ENCODE measurements at regions not wholly inside any gene's neighbourhood (a gene's known extent, or its start where the extent isn't known, plus 50 kb on each side); places are given as distances from the start of the nearest gene placed in this dataset.

GRCh38 chr6:16811277-16811979 is 50.2 kb upstream of the ATXN1 start:
- no peaks in the 10 kb centered on the region for H3K9me2 ChIP-seq (ENCODE audit: insufficient read depth, low read length)
- no peaks in the 10 kb centered on the region for H3K27me3 ChIP-seq (ENCODE audit: insufficient read depth, low read depth, low read length)
- peaks cover 16% of the 10 kb centered on the region for H3K9me3 ChIP-seq (ENCODE audit: low read length)
- H3K4me3 ChIP-seq (ENCODE audit: low read length), result no peak overlapping the region
- no peaks in the 10 kb centered on the region for H3K79me2 ChIP-seq (replicated peaks; ENCODE audit: insufficient read depth, low read length)
- no peaks in the 10 kb centered on the region for H3F3A ChIP-seq (ENCODE audit: insufficient read depth, low read length, poor library complexity, severe bottlenecking)
- no peaks in the 10 kb centered on the region for H3K36me3 ChIP-seq (ENCODE audit: insufficient read depth, low read length)
- no peaks in the 10 kb centered on the region for H4K20me1 ChIP-seq (ENCODE audit: insufficient read depth)
- TF ChIP-seq, protein P1, sequence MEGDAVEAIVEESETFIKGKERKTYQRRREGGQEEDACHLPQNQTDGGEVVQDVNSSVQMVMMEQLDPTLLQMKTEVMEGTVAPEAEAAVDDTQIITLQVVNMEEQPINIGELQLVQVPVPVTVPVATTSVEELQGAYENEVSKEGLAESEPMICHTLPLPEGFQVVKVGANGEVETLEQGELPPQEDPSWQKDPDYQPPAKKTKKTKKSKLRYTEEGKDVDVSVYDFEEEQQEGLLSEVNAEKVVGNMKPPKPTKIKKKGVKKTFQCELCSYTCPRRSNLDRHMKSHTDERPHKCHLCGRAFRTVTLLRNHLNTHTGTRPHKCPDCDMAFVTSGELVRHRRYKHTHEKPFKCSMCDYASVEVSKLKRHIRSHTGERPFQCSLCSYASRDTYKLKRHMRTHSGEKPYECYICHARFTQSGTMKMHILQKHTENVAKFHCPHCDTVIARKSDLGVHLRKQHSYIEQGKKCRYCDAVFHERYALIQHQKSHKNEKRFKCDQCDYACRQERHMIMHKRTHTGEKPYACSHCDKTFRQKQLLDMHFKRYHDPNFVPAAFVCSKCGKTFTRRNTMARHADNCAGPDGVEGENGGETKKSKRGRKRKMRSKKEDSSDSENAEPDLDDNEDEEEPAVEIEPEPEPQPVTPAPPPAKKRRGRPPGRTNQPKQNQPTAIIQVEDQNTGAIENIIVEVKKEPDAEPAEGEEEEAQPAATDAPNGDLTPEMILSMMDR (IDR thresholded peaks at IDR 0.05; ENCODE audit: poor library complexity, severe bottlenecking), result no peak
- TF ChIP-seq, protein P2, sequence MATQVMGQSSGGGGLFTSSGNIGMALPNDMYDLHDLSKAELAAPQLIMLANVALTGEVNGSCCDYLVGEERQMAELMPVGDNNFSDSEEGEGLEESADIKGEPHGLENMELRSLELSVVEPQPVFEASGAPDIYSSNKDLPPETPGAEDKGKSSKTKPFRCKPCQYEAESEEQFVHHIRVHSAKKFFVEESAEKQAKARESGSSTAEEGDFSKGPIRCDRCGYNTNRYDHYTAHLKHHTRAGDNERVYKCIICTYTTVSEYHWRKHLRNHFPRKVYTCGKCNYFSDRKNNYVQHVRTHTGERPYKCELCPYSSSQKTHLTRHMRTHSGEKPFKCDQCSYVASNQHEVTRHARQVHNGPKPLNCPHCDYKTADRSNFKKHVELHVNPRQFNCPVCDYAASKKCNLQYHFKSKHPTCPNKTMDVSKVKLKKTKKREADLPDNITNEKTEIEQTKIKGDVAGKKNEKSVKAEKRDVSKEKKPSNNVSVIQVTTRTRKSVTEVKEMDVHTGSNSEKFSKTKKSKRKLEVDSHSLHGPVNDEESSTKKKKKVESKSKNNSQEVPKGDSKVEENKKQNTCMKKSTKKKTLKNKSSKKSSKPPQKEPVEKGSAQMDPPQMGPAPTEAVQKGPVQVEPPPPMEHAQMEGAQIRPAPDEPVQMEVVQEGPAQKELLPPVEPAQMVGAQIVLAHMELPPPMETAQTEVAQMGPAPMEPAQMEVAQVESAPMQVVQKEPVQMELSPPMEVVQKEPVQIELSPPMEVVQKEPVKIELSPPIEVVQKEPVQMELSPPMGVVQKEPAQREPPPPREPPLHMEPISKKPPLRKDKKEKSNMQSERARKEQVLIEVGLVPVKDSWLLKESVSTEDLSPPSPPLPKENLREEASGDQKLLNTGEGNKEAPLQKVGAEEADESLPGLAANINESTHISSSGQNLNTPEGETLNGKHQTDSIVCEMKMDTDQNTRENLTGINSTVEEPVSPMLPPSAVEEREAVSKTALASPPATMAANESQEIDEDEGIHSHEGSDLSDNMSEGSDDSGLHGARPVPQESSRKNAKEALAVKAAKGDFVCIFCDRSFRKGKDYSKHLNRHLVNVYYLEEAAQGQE (IDR thresholded peaks at IDR 0.05; ENCODE audit: borderline replicate concordance), result no peak
- TF ChIP-seq RAD21 (conservative IDR thresholded peaks at IDR 0.05) (no peak), TAF1 (IDR thresholded peaks at IDR 0.05; ENCODE audit: low read depth) (no peak), EZH2 (IDR thresholded peaks at IDR 0.05; ENCODE audit: borderline replicate concordance, insufficient read depth, low read length, poor library complexity, severe bottlenecking) (no peak), SMC3 (conservative IDR thresholded peaks at IDR 0.05; ENCODE audit: poor library complexity) (no peak), EP300 (conservative IDR thresholded peaks at IDR 0.05; ENCODE audit: poor library complexity, severe bottlenecking) (no peak), POLR2AphosphoS5 (IDR thresholded peaks at IDR 0.05) (no peak), MXI1 (conservative IDR thresholded peaks at IDR 0.05; ENCODE audit: poor library complexity, severe bottlenecking) (no peak)
- H3K4me2 ChIP-seq (ENCODE audit: low read length), result no peak overlapping the region
- H3K27ac ChIP-seq (ENCODE audit: low read length), result no peak overlapping the region
- H3K9ac ChIP-seq (ENCODE audit: low read length), result no peak overlapping the region
- H2AFZ ChIP-seq (ENCODE audit: low read depth, low read length), result no peak overlapping the region
